ENCODE measurements at regions not wholly inside any gene's neighbourhood (a gene's known extent, or its start where the extent isn't known, plus 50 kb on each side); places are given as distances from the start of the nearest gene placed in this dataset.

DNA sequence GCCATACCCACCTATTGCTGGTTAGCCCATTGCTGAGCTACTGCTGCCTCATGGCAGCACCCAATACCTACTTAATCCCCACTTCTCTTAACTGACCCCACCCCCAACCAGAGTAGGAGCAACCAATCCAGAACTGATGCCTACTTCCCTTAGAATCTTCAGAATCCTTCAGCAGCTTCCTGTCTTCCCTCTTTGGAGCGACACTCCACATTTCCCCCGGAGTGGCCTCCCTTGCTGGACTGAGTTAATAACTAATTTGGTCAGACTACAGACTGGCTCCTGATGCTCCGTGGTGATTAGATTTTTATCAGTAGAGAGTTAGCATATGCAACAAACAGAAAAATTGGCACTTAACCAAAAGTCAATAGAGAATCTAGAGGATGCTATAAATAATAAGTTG is 51.2 kb upstream of the UBR2 start:
- no peaks in the 10 kb centered on the region; the same call in 1 of the 2 replicates for H3K27me3 ChIP-seq (ENCODE audit: low read length)
- H3K79me2 ChIP-seq (ENCODE audit: insufficient read depth, low read length) = no peaks in the 10 kb centered on the region
- H3K36me3 ChIP-seq (ENCODE audit: low read length) = no peaks in the 10 kb centered on the region
- no peak overlapping the region for H3K9ac ChIP-seq (ENCODE audit: low read length)
- H3K9me2 ChIP-seq (replicated peaks; ENCODE audit: insufficient read depth, low read length) = no peaks in the 10 kb centered on the region
- H3F3A ChIP-seq (ENCODE audit: insufficient read depth) = no peaks in the 10 kb centered on the region
- no peak for TF ChIP-seq EZH2phosphoT487 (conservative IDR thresholded peaks at IDR 0.05; ENCODE audit: low read length)
- TF ChIP-seq, protein P1, sequence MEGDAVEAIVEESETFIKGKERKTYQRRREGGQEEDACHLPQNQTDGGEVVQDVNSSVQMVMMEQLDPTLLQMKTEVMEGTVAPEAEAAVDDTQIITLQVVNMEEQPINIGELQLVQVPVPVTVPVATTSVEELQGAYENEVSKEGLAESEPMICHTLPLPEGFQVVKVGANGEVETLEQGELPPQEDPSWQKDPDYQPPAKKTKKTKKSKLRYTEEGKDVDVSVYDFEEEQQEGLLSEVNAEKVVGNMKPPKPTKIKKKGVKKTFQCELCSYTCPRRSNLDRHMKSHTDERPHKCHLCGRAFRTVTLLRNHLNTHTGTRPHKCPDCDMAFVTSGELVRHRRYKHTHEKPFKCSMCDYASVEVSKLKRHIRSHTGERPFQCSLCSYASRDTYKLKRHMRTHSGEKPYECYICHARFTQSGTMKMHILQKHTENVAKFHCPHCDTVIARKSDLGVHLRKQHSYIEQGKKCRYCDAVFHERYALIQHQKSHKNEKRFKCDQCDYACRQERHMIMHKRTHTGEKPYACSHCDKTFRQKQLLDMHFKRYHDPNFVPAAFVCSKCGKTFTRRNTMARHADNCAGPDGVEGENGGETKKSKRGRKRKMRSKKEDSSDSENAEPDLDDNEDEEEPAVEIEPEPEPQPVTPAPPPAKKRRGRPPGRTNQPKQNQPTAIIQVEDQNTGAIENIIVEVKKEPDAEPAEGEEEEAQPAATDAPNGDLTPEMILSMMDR (IDR thresholded peaks at IDR 0.05; ENCODE audit: insufficient read depth, low read length, poor library complexity, severe bottlenecking) = no peak
- H3K4me2 ChIP-seq (ENCODE audit: low read depth, low read length, poor library complexity, severe bottlenecking) = no peak overlapping the region
- H3K4me3 ChIP-seq (ENCODE audit: insufficient read depth, low read length, poor library complexity, severe bottlenecking) = no peak overlapping the region
- H4K20me1 ChIP-seq (ENCODE audit: low read depth, low read length) = no peaks in the 10 kb centered on the region
- H3K9me3 ChIP-seq (ENCODE audit: insufficient read depth, low read length) = no peaks in the 10 kb centered on the region
- no peak overlapping the region for H3K27ac ChIP-seq (ENCODE audit: low read depth, low read length)
- H2AFZ ChIP-seq (ENCODE audit: low read depth, low read length, severe bottlenecking) = no peak overlapping the region

- H3K4me2 ChIP-seq (ENCODE audit: low read depth, low read length, poor library complexity, severe bottlenecking) = no peak overlapping the region
- no peak overlapping the region for H2AFZ ChIP-seq (ENCODE audit: low read depth, low read length, severe bottlenecking)
These were observed 51.9 kb upstream of the UBR2 start for GRCh38 chr6:42511803-42512422.

GRCh38 chr6:42510795-42511194 is 53.0 kb upstream of the UBR2 start:
- Histone ChIP-seq H4K20me1 (ENCODE audit: low read depth, low read length) (no peaks in the 10 kb centered on the region), H3K27ac (ENCODE audit: low read depth, low read length) (no peak overlapping the region), H3K9me3 (ENCODE audit: insufficient read depth, low read length) (no peaks in the 10 kb centered on the region), H3K4me3 (ENCODE audit: insufficient read depth, low read length, poor library complexity, severe bottlenecking) (no peak overlapping the region), H3K9ac (ENCODE audit: low read length) (no peak overlapping the region), H2AFZ (ENCODE audit: low read depth, low read length, severe bottlenecking) (peak overlapping the region; percentile 21), H3K36me3 (ENCODE audit: low read length) (no peaks in the 10 kb centered on the region), H3K4me2 (ENCODE audit: low read depth, low read length, poor library complexity, severe bottlenecking) (no peak overlapping the region), H3K27me3 (ENCODE audit: low read length) (no peaks in the 10 kb centered on the region; the same call in 1 of the 2 replicates), H3K79me2 (ENCODE audit: insufficient read depth, low read length) (no peaks in the 10 kb centered on the region), H3K9me2 (replicated peaks; ENCODE audit: insufficient read depth, low read length) (no peaks in the 10 kb centered on the region), H3F3A (ENCODE audit: insufficient read depth) (no peaks in the 10 kb centered on the region)
- TF ChIP-seq EZH2phosphoT487 (conservative IDR thresholded peaks at IDR 0.05; ENCODE audit: low read length) = no peak
- TF ChIP-seq, protein P1 (IDR thresholded peaks at IDR 0.05; ENCODE audit: insufficient read depth, low read length, poor library complexity, severe bottlenecking) = no peak

More at GRCh38 chr6:42511803-42512422, 51.9 kb upstream of the UBR2 start:
- Histone ChIP-seq H3K27ac (ENCODE audit: low read depth, low read length) (no peak overlapping the region), H3F3A (ENCODE audit: insufficient read depth) (no peaks in the 10 kb centered on the region), H3K36me3 (ENCODE audit: low read length) (no peaks in the 10 kb centered on the region), H3K9me3 (ENCODE audit: insufficient read depth, low read length) (no peaks in the 10 kb centered on the region), H3K79me2 (ENCODE audit: insufficient read depth, low read length) (no peaks in the 10 kb centered on the region), H3K9me2 (replicated peaks; ENCODE audit: insufficient read depth, low read length) (no peaks in the 10 kb centered on the region), H3K9ac (ENCODE audit: low read length) (no peak overlapping the region), H3K27me3 (ENCODE audit: low read length) (no peaks in the 10 kb centered on the region; the same call in 1 of the 2 replicates), H4K20me1 (ENCODE audit: low read depth, low read length) (no peaks in the 10 kb centered on the region), H3K4me3 (ENCODE audit: insufficient read depth, low read length, poor library complexity, severe bottlenecking) (no peak overlapping the region)
- no peak for TF ChIP-seq EZH2phosphoT487 (conservative IDR thresholded peaks at IDR 0.05; ENCODE audit: low read length)
- TF ChIP-seq, protein P1 (IDR thresholded peaks at IDR 0.05; ENCODE audit: insufficient read depth, low read length, poor library complexity, severe bottlenecking) = no peak
